ENCODE measurements at regions not wholly inside any gene's neighbourhood (a gene's known extent, or its start where the extent isn't known, plus 50 kb on each side); places are given as distances from the start of the nearest gene placed in this dataset.

DNA sequence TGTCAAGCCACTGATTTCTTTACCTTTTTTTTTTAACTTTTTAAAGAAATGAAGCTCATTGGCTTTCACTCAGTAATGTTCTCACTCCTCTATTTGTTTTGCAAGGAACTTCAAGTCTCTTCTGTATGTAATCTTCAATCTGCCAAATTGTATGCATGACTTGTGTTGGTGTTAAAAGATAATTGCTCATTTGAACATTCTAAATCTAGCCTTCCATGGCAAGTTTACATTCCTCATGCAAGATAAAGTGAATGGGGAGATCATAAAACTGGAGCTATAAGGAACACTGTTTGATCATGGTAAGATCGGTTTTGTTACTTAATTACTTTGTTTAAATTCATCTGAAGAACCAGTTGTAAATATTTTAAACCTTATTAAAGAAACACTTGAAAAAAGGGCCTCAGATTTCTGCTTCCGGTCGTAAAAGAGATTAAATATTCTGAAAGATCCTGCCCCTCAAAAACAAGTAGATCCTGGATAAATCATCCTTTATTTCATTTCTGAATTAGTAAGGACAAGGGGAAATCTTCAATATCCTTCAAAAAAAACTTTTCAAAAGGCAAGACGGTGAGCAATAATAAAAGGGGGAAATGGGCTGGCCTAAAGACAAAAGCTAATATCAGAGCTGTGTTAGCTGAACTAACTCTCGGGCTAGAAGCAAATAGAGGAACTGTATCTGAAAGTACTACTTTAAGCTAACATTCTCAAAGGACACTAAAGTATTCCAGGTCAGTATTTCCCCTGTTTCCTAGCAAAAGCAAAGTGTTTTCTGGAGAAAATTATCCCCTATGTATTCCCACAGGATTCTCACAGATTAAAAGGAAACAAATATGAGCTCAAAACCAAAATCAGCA lies 107.0 kb upstream of the ATP11B start:
- Mint-ChIP-seq H3K4me3 (no peak overlapping the region), H3K9me3 (ENCODE audit: insufficient read depth) (no peaks in the 10 kb centered on the region), H3K27me3 (peaks cover 46% of the 10 kb centered on the region), H3K27ac (no peak overlapping the region), H3K4me1 (peaks cover 9% of the 10 kb centered on the region)
- ChIA-PET CTCF (interaction anchor here (1.0 to 2.9 kb wide), 7 partner anchors 10 to 1364 kb away, joined by 3 to 38 read pairs (median 4); no protein-coding TSS in a partner anchor), POLR2A (no interaction called here)
- Histone ChIP-seq H3K36me3 (replicated peaks in 1 of 2; ENCODE audit: control extremely low read depth in 1 of 2, control insufficient read depth in 1 of 2, extremely low read depth in 1 of 2, insufficient read depth in 2 of 2, low read length in 1 of 2) (no peaks in the 10 kb centered on the region), H3K27ac (ENCODE audit: low read length in 2 of 2) (no peak overlapping the region), H3K4me3 (ENCODE audit: control extremely low read depth in 1 of 5, extremely low read depth in 1 of 5, insufficient read depth in 1 of 5, low read depth in 2 of 5, low read length in 4 of 5) (no peak overlapping the region), H2AFZ (ENCODE audit: insufficient read depth, low read depth, low read length, poor library complexity, severe bottlenecking) (no peak overlapping the region), H3K9ac (ENCODE audit: low read length) (no peak overlapping the region), H3K4me1 (ENCODE audit: control insufficient read depth in 2 of 2, insufficient read depth in 2 of 2, low read length in 2 of 2) (peaks cover 8 to 10% of the 10 kb centered on the region in 2 donors), H4K20me1 (ENCODE audit: control insufficient read depth, insufficient read depth, low read length, poor library complexity, severe bottlenecking) (no peaks in the 10 kb centered on the region), H3K4me2 (replicated peaks; ENCODE audit: low read depth, low read length, poor library complexity, severe bottlenecking) (no peak overlapping the region), H3K79me2 (ENCODE audit: control insufficient read depth, insufficient read depth, low read length) (no peaks in the 10 kb centered on the region), H3K9me3 (ENCODE audit: control extremely low read depth in 1 of 3, control insufficient read depth in 2 of 3, insufficient read depth in 1 of 3, low read length in 2 of 3) (no peaks in the 10 kb centered on the region), H3K27me3 (replicated peaks in 1 of 4; ENCODE audit: control extremely low read depth in 1 of 4, control insufficient read depth in 3 of 4, insufficient read depth in 4 of 4, low read length in 3 of 4) (peaks cover 0 to 40% (median 14%) of the 10 kb centered on the region in 4 experiments)
- no peak for TF ChIP-seq EZH2 (IDR thresholded peaks at IDR 0.05; ENCODE audit: borderline replicate concordance, insufficient read depth, low read depth, low read length, poor library complexity, severe bottlenecking)
- TF ChIP-seq, protein P1, sequence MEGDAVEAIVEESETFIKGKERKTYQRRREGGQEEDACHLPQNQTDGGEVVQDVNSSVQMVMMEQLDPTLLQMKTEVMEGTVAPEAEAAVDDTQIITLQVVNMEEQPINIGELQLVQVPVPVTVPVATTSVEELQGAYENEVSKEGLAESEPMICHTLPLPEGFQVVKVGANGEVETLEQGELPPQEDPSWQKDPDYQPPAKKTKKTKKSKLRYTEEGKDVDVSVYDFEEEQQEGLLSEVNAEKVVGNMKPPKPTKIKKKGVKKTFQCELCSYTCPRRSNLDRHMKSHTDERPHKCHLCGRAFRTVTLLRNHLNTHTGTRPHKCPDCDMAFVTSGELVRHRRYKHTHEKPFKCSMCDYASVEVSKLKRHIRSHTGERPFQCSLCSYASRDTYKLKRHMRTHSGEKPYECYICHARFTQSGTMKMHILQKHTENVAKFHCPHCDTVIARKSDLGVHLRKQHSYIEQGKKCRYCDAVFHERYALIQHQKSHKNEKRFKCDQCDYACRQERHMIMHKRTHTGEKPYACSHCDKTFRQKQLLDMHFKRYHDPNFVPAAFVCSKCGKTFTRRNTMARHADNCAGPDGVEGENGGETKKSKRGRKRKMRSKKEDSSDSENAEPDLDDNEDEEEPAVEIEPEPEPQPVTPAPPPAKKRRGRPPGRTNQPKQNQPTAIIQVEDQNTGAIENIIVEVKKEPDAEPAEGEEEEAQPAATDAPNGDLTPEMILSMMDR (IDR thresholded peaks at IDR 0.05) = no peak
- intact Hi-C loops (cut with micrococcal nuclease) = no loop called here
- DNase-seq (no peak), ATAC-seq (ENCODE audit: low read depth) (no peak)
- WGBS (ENCODE audit: insufficient coverage) = 20% methylated on average over 1 of the region's 5 CpGs

GRCh38 chr3:182690172-182690571 lies 103.1 kb upstream of the ATP11B start:
- intact Hi-C loops (cut with micrococcal nuclease) = no loop called here
- Histone ChIP-seq H3K9ac (ENCODE audit: low read length) (no peak overlapping the region), H3K4me3 (ENCODE audit: control extremely low read depth in 1 of 5, extremely low read depth in 1 of 5, insufficient read depth in 1 of 5, low read depth in 2 of 5, low read length in 4 of 5) (no peak overlapping the region), H3K79me2 (ENCODE audit: control insufficient read depth, insufficient read depth, low read length) (no peaks in the 10 kb centered on the region), H4K20me1 (ENCODE audit: control insufficient read depth, insufficient read depth, low read length, poor library complexity, severe bottlenecking) (no peaks in the 10 kb centered on the region), H3K36me3 (replicated peaks in 1 of 2; ENCODE audit: control extremely low read depth in 1 of 2, control insufficient read depth in 1 of 2, extremely low read depth in 1 of 2, insufficient read depth in 2 of 2, low read length in 1 of 2) (no peaks in the 10 kb centered on the region), H2AFZ (ENCODE audit: insufficient read depth, low read depth, low read length, poor library complexity, severe bottlenecking) (no peak overlapping the region), H3K27ac (ENCODE audit: low read length in 2 of 2) (no peak overlapping the region), H3K4me2 (replicated peaks; ENCODE audit: low read depth, low read length, poor library complexity, severe bottlenecking) (no peak overlapping the region), H3K9me3 (ENCODE audit: control extremely low read depth in 1 of 3, control insufficient read depth in 2 of 3, insufficient read depth in 1 of 3, low read length in 2 of 3) (no peaks in the 10 kb centered on the region), H3K4me1 (ENCODE audit: control insufficient read depth in 2 of 2, insufficient read depth in 2 of 2, low read length in 2 of 2) (no peaks in the 10 kb centered on the region), H3K27me3 (replicated peaks in 1 of 4; ENCODE audit: control extremely low read depth in 1 of 4, control insufficient read depth in 3 of 4, insufficient read depth in 4 of 4, low read length in 3 of 4) (peaks cover 0 to 31% (median 8%) of the 10 kb centered on the region in 4 experiments)
- ATAC-seq (ENCODE audit: low read depth) (no peak), DNase-seq (no peak)
- H3K27me3 Mint-ChIP-seq = peaks cover 37% of the 10 kb centered on the region
- ChIA-PET CTCF (no interaction called here), POLR2A (no interaction called here)
- WGBS (ENCODE audit: insufficient coverage) = 100% methylated on average over 2 of the region's 2 CpGs
- H3K4me1 Mint-ChIP-seq = no peaks in the 10 kb centered on the region
- TF ChIP-seq, protein P1 (IDR thresholded peaks at IDR 0.05) = no peak
- no peak for TF ChIP-seq EZH2 (IDR thresholded peaks at IDR 0.05; ENCODE audit: borderline replicate concordance, insufficient read depth, low read depth, low read length, poor library complexity, severe bottlenecking)
- H3K9me3 Mint-ChIP-seq (ENCODE audit: insufficient read depth) = no peaks in the 10 kb centered on the region
- no peak overlapping the region for H3K4me3 Mint-ChIP-seq
- H3K27ac Mint-ChIP-seq = no peak overlapping the region
